ENCODE measurements at regions not wholly inside any gene's neighbourhood (a gene's known extent, or its start where the extent isn't known, plus 50 kb on each side); places are given as distances from the start of the nearest gene placed in this dataset.

DNA sequence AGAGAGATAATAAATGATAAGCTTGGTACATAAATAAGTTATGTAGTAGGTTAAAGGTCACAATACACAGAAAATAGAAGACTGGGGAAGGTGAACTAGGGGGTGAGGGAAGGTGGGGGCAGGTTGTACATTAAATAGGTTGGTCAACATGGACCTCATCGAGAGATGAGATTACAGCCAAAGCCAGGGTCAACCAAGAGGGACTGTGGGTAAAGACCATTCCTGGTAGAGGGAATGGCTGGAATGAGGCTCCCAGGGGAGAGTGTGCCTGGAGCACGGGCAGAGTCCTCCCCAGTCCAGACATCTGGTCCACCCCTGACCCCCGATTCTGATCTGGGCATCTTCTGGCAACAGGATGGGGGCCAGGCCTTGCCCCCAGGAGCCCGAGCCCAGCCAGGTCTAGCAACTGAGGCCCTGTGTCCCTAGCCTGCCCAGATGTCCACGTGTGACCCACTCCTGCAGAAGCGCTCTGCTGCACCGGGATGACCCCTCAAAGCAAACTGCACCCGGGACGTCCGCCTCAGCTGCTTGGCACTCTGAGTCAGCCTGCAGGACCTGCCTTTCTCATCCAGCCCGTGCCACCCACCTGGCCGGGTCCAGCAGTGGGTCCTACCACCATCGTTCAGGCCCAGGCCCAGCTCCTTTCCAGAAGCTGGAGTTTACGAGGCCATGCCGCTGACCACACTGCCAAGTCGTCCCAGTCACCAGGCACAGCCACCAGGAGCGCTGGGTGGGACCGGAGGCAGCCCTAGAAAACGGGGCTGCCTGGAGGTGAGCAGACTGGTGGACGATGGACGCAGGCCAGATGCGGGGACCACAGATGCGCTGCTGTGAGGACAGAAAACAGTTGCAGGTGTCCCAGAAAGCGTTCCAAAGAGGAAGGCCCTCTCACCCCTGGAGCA lies 56.2 kb upstream of the ID2 start:
- no peak for DNase-seq (ENCODE audit: low spot score)
- intact Hi-C loops (cut with DNase I): no loop called here

DNA sequence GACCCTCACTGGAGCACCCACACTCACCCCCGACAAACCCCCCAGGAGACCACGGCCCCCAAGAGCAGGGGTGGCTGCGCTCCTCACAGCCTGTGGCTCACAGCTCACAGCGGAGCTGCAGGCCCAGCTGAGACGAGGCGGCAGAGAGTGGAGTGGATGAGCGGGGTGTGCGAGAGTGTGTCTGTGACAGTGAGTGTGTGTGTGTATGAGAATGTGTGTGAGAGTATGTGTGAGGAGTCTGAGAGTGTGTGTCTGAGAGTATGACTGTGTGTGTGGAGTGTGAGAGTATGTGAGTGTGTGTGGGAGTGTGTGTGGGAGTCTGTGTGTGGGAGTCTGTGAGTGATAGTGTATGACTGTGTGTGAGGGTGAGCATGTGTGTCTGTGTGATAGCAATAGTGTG lies 55.3 kb upstream of the ID2 start:
- peak; percentile 63 for DNase-seq (ENCODE audit: low spot score)
- intact Hi-C loops (cut with DNase I): no loop called here

DNA sequence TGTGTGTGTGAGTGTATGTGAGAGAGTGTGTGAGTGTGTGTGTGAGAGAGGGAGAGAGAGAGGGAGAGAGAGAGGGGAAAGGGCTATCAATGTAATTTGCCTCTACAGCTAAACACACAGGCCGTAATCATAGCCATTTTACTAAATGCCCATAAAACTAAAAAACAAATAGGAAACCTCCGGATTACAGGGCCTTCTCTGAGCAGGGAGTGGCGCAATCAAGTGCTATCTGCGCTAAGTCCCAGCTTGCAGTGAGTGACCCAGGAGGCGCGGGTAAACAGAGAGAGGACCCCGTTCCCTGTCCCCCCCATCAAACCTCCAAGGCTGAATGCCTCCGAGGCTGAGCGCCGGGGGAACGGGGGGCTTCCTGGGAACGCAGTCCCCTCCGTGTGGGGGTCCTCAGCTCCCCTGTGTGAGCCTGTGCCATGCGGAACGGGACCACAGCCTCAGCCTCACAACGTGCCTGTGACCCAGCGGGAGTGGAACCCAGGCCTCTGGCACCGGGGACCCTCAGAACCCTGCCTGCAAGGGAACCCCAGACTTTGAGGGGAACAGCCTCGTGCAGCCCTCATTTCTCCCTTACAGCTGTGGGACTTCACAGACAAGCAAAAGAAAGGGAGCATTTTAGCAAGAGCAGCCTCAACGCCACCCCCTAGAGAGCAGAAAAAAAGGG lies 54.7 kb upstream of the ID2 start:
- DNase-seq (ENCODE audit: low spot score): peak; percentile 59
- intact Hi-C loops (cut with DNase I): no loop called here

DNA sequence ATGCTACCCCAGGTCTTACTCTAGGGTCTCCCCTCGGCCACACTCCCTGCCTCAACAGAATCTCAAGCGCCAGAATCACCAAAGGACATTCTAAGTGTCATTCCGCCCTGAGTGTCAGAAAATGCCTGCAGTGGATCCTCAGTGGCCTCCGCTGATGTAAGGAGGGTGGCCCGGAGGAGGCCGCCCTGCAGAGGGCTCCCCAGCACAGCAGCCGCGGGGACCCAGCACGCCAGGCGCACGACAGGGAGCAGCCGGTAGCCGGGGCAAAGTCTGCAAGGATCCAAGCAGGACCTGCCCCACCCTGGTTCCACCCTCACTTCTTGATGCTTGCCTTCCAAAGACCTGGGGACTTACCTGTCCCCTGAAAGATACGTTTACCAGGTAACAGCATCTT lies 54.2 kb upstream of the ID2 start:
- peak; percentile 59 for DNase-seq (ENCODE audit: low spot score)
- intact Hi-C loops (cut with DNase I): no loop called here

DNA sequence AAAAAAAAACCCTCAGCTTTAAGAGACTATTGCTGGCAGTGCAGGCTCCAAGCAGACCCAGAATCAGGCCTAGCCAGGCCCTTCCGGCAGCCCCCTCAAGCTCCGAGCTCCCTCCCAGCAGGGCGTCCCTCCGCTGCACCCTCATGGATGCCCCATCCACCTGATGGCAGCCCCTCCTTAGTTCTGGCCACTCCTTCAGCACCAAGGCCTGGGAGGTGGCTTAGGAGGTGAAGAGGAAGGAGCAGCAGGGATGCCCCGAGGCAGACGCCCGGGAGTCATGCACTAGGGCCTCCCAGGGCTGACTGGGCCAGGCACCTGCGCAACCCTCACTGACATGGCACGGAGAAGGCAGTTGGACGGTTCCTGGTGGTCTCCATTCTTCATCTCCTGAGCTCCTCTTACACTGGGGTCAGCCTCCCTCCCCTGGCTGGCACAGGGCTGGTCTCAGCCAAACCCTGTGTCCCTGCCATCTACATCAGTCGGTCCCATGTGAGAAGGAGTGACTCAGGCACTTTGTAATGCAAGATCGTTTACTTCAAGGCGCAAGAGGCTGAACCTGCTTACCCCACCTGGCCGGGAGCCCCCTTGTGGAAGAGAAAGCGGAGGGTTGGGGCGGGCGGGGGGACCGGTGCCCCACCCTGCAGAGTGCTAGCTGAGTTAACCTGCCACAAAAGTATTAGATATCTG lies 53.5 kb upstream of the ID2 start:
- DNase-seq (ENCODE audit: low spot score): peak; percentile 49
- intact Hi-C loops (cut with DNase I): no loop called here

DNA sequence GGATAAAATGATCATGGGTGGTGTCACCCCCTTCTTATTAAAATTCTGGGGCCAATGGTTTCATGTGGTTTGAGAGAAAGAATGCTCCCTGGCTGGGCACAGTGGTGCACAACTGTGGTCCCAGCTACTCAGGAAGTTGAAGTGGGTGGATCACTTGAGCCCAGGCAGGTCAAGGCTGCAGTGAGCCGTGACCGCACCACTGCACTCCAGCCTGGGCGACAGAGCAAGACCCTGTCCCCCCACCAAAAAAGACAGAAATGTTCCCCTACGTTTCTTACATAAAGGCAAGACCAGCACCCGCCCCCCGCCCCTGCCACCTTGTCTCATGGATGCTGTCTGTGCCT lies 53.0 kb upstream of the ID2 start:
- intact Hi-C loops (cut with DNase I): no loop called here
- no peak for DNase-seq (ENCODE audit: low spot score)

DNA sequence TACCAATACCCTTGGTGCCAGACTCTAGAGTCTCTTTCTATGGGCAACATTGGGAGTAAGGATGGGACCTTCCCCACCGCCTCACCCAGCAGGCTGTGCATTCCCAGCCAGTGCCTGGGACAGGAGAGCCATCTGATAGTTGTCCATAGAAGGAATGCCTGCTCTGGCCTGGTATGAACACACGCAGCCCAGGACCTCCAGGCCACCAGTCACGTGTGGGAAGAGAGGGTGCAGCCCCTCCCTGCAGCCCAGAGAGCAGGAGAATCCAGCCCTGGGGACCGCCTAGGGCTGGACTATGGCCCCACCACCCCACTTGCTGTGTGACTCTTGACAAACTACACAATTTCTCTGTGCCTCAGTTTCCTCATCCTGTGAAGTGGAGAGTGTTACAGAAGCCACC lies 52.5 kb upstream of the ID2 start:
- DNase-seq (ENCODE audit: low spot score): peak; percentile 59
- intact Hi-C loops (cut with DNase I): no loop called here

DNA sequence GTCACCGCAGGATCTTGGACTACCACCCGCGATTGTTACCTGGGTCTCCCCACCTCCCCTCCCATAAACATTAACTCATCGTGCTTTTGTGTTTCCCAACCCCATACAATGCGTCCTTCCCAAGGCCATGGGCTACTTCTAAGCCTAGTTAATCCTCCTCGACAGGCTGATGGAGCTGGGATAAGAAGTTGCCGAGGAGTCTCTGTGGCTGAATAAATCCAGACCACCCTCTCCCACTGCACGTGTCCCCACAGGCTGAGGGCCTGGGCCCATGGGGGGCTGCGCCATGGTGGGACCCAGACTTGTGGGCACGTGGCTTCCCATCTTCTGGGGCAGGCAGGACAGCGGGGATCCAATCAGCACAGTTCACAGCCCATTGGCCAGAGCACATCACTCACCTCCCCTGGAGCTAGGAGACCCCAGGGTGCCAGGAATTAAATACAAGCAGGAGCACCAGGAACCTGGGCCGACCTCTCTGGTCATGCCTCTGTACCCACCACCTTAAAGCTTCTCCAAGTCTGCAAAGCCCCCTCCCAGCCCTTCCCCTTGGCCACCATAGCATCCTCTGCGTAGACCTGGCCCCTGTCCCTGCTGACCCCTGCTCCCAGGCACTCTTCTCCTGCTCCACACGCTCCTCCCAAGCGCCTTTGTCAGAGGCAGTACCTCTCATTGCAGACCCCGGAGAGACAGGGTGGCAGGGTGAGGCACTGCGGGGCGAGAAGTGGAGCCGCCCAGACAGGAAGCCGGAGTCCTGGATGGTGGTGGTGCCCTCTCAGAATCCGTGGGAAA lies 51.0 kb upstream of the ID2 start:
- peak; percentile 71 for DNase-seq (ENCODE audit: low spot score)
- intact Hi-C loops (cut with DNase I): no loop called here

DNA sequence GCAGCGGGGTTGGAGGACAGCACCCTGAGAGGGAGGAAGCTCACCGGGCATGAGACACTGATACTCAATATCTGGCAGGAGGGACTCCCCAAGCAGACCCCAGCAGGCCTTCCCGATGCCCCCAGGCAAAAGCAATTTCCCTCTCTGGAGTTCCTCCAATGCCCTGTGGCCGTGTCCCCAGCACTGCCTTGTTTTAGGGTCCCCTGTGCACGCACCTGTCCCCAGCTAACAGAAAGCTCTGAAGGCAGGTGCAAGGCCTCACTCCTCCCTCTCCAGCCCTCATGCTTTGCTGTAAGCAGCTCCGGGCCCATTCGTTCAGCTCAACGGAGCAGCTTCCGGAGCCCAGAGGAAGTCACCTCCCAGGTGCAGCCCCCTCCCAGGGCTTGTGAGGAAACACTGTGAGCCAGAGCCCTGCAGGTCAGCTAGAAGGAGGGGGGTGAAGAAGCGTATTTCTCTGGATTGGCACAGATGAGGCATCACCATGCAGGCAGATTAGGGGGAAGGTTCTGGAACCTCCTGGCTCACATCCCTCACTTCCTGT lies 50.3 kb upstream of the ID2 start:
- intact Hi-C loops (cut with DNase I): no loop called here
- peak; percentile 53 for DNase-seq (ENCODE audit: low spot score)

Measured in cardiac septum (tissue), 1 donor.